Vagina (tissue), 2 donors: ENCODE measurements at regions not wholly inside any gene's neighbourhood (a gene's known extent, or its start where the extent isn't known, plus 50 kb on each side); places are given as distances from the start of the nearest gene placed in this dataset.

Experiments used
- CTCF ChIP-seq, 3 experiments: fragments of 450-650 bp in 2 of 3; fragments of 200-600 bp in 1 of 3; sonication (generic) in 1 of 3; IDR thresholded peaks; one replicate each; pipeline ENCODE4 v1.5.1; 2017 to 2019; ENCODE audit warnings: antibody characterized with exemption in 3 of 3, mild to moderate bottlenecking in 2 of 3, moderate library complexity in 2 of 3
- POLR2A ChIP-seq, 2 donors: fragments of 450-650 bp; IDR thresholded peaks; one replicate each; pipeline ENCODE4 v1.6.1; 2017; ENCODE audit warnings: antibody characterized with exemption in 2 of 2, mild to moderate bottlenecking in 2 of 2, moderate library complexity in 2 of 2

- no peak for TF ChIP-seq CTCF (IDR thresholded peaks at IDR 0.05)
- no peak for TF ChIP-seq POLR2A (IDR thresholded peaks at IDR 0.05)
Measured at GRCh38 chr2:222360997-222361396, 62.2 kb upstream of the PAX3 start.
